K562 (cell line): ENCODE measurements at regions not wholly inside any gene's neighbourhood (a gene's known extent, or its start where the extent isn't known, plus 50 kb on each side); places are given as distances from the start of the nearest gene placed in this dataset.

Source experiments
- ATAC-seq: fragments of 200-7000 bp; cut with Tn5 transposase; 3 replicates; pipeline ENCODE4 v1.9.1; 2020; ENCODE audit warnings: moderate library complexity
- BruUV-seq: library from RNA; stranded (reverse); fragments of 400-500 nt; replicated peaks from 2 replicates; lab custom pipeline; 2021; lab: Mats Ljungman, UMichigan
- CTCF ChIA-PET: fragments of 300-600 bp; formaldehyde crosslinking; extraction: SDS; loops from one replicate; lab custom pipeline; 2021; ENCODE audit warnings: low intra/inter-chr PET ratio; lab: Yijun Ruan, JAX
- POLR2A ChIA-PET: fragments of 300-600, 350-650 bp; sonication (Branson Sonifier 250); formaldehyde crosslinking; extraction: SDS; loops from one replicate; lab custom pipeline; 2021; ENCODE audit warnings: antibody characterized with exemption, inconsistent platforms; lab: Yijun Ruan, JAX
- DNase-seq, 4 experiments: peaks; one replicate each; pipeline versions ENCODE4 v3.0.0 to v3.0.0-alpha.2; 2011 to 2018; ENCODE audit warnings: low spot score in 3 of 4, mixed read lengths in 3 of 4; ENCODE audit errors: extremely low read depth in 1 of 4
- FAIRE-seq: peaks from 2 replicates; lab custom pipeline; 2011; peaks lifted over from hg19 to GRCh38; lab: Jason Lieb, UNC
- H2AFZ ChIP-seq: 2 replicates; pipeline ENCODE4 v1.6.0; 2011; ENCODE audit warnings: low read depth, low read length, control low read depth, inconsistent platforms
- H3K27ac ChIP-seq: fragments of 200-600 bp; 3 replicates; pipeline ENCODE4 v1.8.0; 2011; ENCODE audit warnings: low read depth, mild to moderate bottlenecking, control low read depth, inconsistent platforms, low read length, moderate library complexity, mixed read lengths; ENCODE audit errors: extremely low read depth
- H3K27me3 ChIP-seq, 2 experiments: fragments of 300-600 bp in 1 of 2; 2 replicates in 1 of 2; 3 replicates in 1 of 2; pipeline versions ENCODE4 v1.6.0 to v1.8.0; 2011; ENCODE audit warnings: inconsistent platforms in 2 of 2, low read length in 2 of 2, mild to moderate bottlenecking in 1 of 2, mixed read lengths in 1 of 2, moderate library complexity in 1 of 2; ENCODE audit not compliant: control insufficient read depth in 2 of 2, insufficient read depth in 2 of 2
- H3K36me3 ChIP-seq: fragments of 300-600 bp; 3 replicates; pipeline ENCODE4 v1.8.0; 2011; ENCODE audit warnings: mild to moderate bottlenecking, low read length, inconsistent platforms; ENCODE audit not compliant: control insufficient read depth, insufficient read depth
- H3K4me1 ChIP-seq, 2 experiments: fragments of 200-600 bp in 1 of 2; replicated peaks in 1 of 2; 2 replicates in 1 of 2; 3 replicates in 1 of 2; pipeline versions ENCODE4 v1.5.1 to v1.8.0; 2011; ENCODE audit warnings: inconsistent platforms in 2 of 2, low read length in 2 of 2, mild to moderate bottlenecking in 1 of 2, mixed read lengths in 1 of 2, moderate library complexity in 1 of 2; ENCODE audit not compliant: control insufficient read depth in 2 of 2, insufficient read depth in 2 of 2
- H3K4me2 ChIP-seq: 2 replicates; pipeline ENCODE4 v1.6.1; 2011; ENCODE audit warnings: low read length, control low read depth, inconsistent platforms, mixed read lengths; ENCODE audit not compliant: insufficient read depth
- H3K4me3 ChIP-seq: fragments of 200-600 bp; sonication (generic), shearing (Covaris generic); 2 replicates; pipeline ENCODE4 v1.5.1; 2016; ENCODE audit warnings: control low read depth, inconsistent platforms
- H3K79me2 ChIP-seq: fragments of 200-600 bp; 3 replicates; pipeline ENCODE4 v1.8.0; 2011; ENCODE audit warnings: low read length, inconsistent platforms; ENCODE audit not compliant: control insufficient read depth, insufficient read depth
- H3K9ac ChIP-seq, 2 experiments: 2 replicates each; pipeline versions ENCODE4 v1.6.0 to v1.6.1; 2011; ENCODE audit warnings: low read depth in 2 of 2, low read length in 2 of 2, control low read depth in 1 of 2, inconsistent platforms in 1 of 2, mild to moderate bottlenecking in 1 of 2, mixed read lengths in 1 of 2; ENCODE audit not compliant: insufficient read depth in 1 of 2
- H3K9me1 ChIP-seq: one replicate; pipeline ENCODE4 v1.6.0; 2011; ENCODE audit warnings: inconsistent platforms, mild to moderate bottlenecking, low read length, moderate library complexity; ENCODE audit not compliant: control insufficient read depth, insufficient read depth
- H3K9me3 ChIP-seq: replicated peaks from 2 replicates; pipeline ENCODE4 v1.5.1; 2011; ENCODE audit warnings: low read depth, low read length, inconsistent platforms; ENCODE audit not compliant: control insufficient read depth, insufficient read depth
- H4K20me1 ChIP-seq: replicated peaks from 2 replicates; pipeline ENCODE4 v1.6.1; 2011; ENCODE audit warnings: low read length, inconsistent platforms, mixed read lengths; ENCODE audit not compliant: control insufficient read depth, insufficient read depth
- ATF1 ChIP-seq, 2 experiments: fragments of 450-650 bp in 1 of 2; IDR thresholded peaks; 2 replicates each; pipeline ENCODE4 v1.6.1; 2016; ENCODE audit warnings: missing compliant biosample characterization in 1 of 2, missing genetic modification characterization in 1 of 2
- ETV1 ChIP-seq: fragments of 450-650 bp; conservative IDR thresholded peaks from 2 replicates; pipeline ENCODE4 v1.6.1; 2016; ENCODE audit warnings: missing genetic modification characterization, control low read depth, low read depth, missing compliant biosample characterization
- GATAD2A ChIP-seq: fragments of 450-650 bp; IDR thresholded peaks from 2 replicates; pipeline ENCODE4 v1.6.1; 2017
- HDAC8 ChIP-seq: fragments of 450-650 bp; IDR thresholded peaks from 2 replicates; pipeline ENCODE4 v1.6.1; 2016; ENCODE audit warnings: mild to moderate bottlenecking, missing genetic modification characterization, moderate library complexity, missing compliant biosample characterization
- IFI16 ChIP-seq: fragments of 250-450 bp; sonication (Bioruptor Pico); IDR thresholded peaks from 2 replicates; pipeline ENCODE4 v2.1.2; 2022; ENCODE audit warnings: mild to moderate bottlenecking, inconsistent platforms
- POLR2AphosphoS2 ChIP-seq: IDR thresholded peaks from 2 replicates; pipeline ENCODE4 v1.6.1; 2012; ENCODE audit warnings: low read length, improper control_type of control experiment
- TBP ChIP-seq: optimal IDR thresholded peaks from 2 replicates; pipeline ENCODE3; 2011; ENCODE audit warnings: low read depth, low read length, improper control_type of control experiment
- ZNF184 ChIP-seq: sonication (generic); formaldehyde crosslinking; IDR thresholded peaks from 2 replicates; pipeline ENCODE4 v1.5.0; 2020; ENCODE audit warnings: missing genetic modification reagents
- ZNF740 ChIP-seq, 3 experiments: fragments of 200-800 bp in 1 of 3; sonication (Bioruptor generic) in 1 of 3; sonication (generic) in 1 of 3; formaldehyde crosslinking in 1 of 3; IDR thresholded peaks; 2 replicates each; pipeline versions ENCODE4 v1.6.1 to v1.8.0; 2016 to 2022; ENCODE audit warnings: mild to moderate bottlenecking in 2 of 3, missing compliant biosample characterization in 2 of 3, missing genetic modification characterization in 2 of 3, missing genetic modification reagents in 1 of 3
- ZZZ3 ChIP-seq: fragments of 450-650 bp; IDR thresholded peaks from 2 replicates; pipeline ENCODE4 v1.6.1; 2016; ENCODE audit warnings: antibody characterized with exemption, mild to moderate bottlenecking, moderate library complexity
- WGBS: fragments of 100-300 bp; shearing (Covaris generic); methylation state at CpG from one replicate; pipeline ENCODE4 v1.1.6; 2016; ENCODE audit warnings: low coverage, mixed read lengths; ENCODE audit not compliant: insufficient coverage; ENCODE audit errors: missing lambda C conversion rate; 5-methylcytosine and 5-hydroxymethylcytosine counted together
- in situ Hi-C: fragments of 300-500 bp; cut with MboI; formaldehyde crosslinking; loops from 4 replicates; pipeline ENCODE4 v1.15.0; 2018; ENCODE audit warnings: inconsistent platforms, mixed read lengths
- intact Hi-C: fragments of 100-400 bp; cut with micrococcal nuclease; formaldehyde crosslinking; loops from 2 replicates; pipeline ENCODE4 v1.14.2; 2022
- TF ChIP-seq, protein P1 (sequence below): fragments of 200-800 bp; sonication (Bioruptor generic); IDR thresholded peaks from 2 replicates; pipeline ENCODE4 v1.6.1; 2017; ENCODE audit warnings: missing genetic modification characterization, missing compliant biosample characterization
- TF ChIP-seq, protein P2 (sequence below): fragments of 250-450 bp; sonication (Bioruptor Pico); IDR thresholded peaks from 2 replicates; pipeline ENCODE4 v1.4.0; 2020; ENCODE audit warnings: mild to moderate bottlenecking, moderate library complexity
- TF ChIP-seq, protein P3 (sequence below): fragments of 450-650 bp; IDR thresholded peaks from 2 replicates; pipeline ENCODE4 v1.6.1; 2016
- TF ChIP-seq, protein P4 (sequence below): fragments of 250-450 bp; sonication (Bioruptor Pico); IDR thresholded peaks from 2 replicates; pipeline ENCODE4 v1.8.0; 2022; ENCODE audit warnings: inconsistent platforms

GRCh38 chrX:66698273-66699204 is 59.7 kb upstream of the EDA2R start:
- DNase-seq: no peak
- no peak for FAIRE-seq
- CTCF ChIA-PET: no interaction called here
- TF ChIP-seq ZNF184 (CRISPR knock-in tag) (no peak), ETV1 (tag) (no peak), ZZZ3 (no peak), IFI16 (CRISPR knock-in tag) (no peak), ATF1 (CRISPR knock-in tag; IDR thresholded peaks at IDR 0.05) (no peak), ATF1 (tag; IDR thresholded peaks at IDR 0.05) (no peak), GATAD2A (no peak), ZNF740 (CRISPR knock-in tag; IDR thresholded peaks at IDR 0.05) (no peak), ZNF740 (tag; IDR thresholded peaks at IDR 0.05) (no peak), TBP (no peak), HDAC8 (tag) (no peak), POLR2AphosphoS2 (no peak)
- TF ChIP-seq, protein P1, sequence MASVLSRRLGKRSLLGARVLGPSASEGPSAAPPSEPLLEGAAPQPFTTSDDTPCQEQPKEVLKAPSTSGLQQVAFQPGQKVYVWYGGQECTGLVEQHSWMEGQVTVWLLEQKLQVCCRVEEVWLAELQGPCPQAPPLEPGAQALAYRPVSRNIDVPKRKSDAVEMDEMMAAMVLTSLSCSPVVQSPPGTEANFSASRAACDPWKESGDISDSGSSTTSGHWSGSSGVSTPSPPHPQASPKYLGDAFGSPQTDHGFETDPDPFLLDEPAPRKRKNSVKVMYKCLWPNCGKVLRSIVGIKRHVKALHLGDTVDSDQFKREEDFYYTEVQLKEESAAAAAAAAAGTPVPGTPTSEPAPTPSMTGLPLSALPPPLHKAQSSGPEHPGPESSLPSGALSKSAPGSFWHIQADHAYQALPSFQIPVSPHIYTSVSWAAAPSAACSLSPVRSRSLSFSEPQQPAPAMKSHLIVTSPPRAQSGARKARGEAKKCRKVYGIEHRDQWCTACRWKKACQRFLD (CRISPR knock-in tag): no peak
- TF ChIP-seq, protein P2, sequence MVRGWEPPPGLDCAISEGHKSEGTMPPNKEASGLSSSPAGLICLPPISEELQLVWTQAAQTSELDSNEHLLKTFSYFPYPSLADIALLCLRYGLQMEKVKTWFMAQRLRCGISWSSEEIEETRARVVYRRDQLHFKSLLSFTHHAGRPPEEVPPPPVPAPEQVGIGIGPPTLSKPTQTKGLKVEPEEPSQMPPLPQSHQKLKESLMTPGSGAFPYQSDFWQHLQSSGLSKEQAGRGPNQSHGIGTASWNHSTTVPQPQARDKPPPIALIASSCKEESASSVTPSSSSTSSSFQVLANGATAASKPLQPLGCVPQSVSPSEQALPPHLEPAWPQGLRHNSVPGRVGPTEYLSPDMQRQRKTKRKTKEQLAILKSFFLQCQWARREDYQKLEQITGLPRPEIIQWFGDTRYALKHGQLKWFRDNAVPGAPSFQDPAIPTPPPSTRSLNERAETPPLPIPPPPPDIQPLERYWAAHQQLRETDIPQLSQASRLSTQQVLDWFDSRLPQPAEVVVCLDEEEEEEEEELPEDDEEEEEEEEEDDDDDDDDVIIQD (CRISPR knock-in tag): no peak
- TF ChIP-seq, protein P3, sequence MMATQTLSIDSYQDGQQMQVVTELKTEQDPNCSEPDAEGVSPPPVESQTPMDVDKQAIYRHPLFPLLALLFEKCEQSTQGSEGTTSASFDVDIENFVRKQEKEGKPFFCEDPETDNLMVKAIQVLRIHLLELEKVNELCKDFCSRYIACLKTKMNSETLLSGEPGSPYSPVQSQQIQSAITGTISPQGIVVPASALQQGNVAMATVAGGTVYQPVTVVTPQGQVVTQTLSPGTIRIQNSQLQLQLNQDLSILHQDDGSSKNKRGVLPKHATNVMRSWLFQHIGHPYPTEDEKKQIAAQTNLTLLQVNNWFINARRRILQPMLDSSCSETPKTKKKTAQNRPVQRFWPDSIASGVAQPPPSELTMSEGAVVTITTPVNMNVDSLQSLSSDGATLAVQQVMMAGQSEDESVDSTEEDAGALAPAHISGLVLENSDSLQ: no peak
- TF ChIP-seq, protein P4, sequence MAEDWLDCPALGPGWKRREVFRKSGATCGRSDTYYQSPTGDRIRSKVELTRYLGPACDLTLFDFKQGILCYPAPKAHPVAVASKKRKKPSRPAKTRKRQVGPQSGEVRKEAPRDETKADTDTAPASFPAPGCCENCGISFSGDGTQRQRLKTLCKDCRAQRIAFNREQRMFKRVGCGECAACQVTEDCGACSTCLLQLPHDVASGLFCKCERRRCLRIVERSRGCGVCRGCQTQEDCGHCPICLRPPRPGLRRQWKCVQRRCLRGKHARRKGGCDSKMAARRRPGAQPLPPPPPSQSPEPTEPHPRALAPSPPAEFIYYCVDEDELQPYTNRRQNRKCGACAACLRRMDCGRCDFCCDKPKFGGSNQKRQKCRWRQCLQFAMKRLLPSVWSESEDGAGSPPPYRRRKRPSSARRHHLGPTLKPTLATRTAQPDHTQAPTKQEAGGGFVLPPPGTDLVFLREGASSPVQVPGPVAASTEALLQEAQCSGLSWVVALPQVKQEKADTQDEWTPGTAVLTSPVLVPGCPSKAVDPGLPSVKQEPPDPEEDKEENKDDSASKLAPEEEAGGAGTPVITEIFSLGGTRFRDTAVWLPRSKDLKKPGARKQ (CRISPR knock-in tag): no peak

More at GRCh38 chrX:66698273-66699204, 59.7 kb upstream of the EDA2R start:
- intact Hi-C loops (no loop called here), in situ Hi-C loops (no loop called here)
- Histone ChIP-seq H3K27ac (no peak overlapping the region), H3K36me3 (no peaks in the 10 kb centered on the region), H3K4me1 (no peaks in the 10 kb centered on the region), H3K9me1 (no peaks in the 10 kb centered on the region), H3K9me3 (no peaks in the 10 kb centered on the region), H2AFZ (no peak overlapping the region), H3K4me2 (no peak overlapping the region), H3K9ac (no peak overlapping the region), H3K79me2 (no peaks in the 10 kb centered on the region), H3K4me3 (no peak overlapping the region), H4K20me1 (no peaks in the 10 kb centered on the region), H3K27me3 (no peaks in the 10 kb centered on the region)
- ATAC-seq: no peak
- POLR2A ChIA-PET: no interaction called here
- 0% methylated on average over 1 of the region's 1 CpG for WGBS
- no TSS peak for BruUV-seq
